ENCODE measurements at regions not wholly inside any gene's neighbourhood (a gene's known extent, or its start where the extent isn't known, plus 50 kb on each side); places are given as distances from the start of the nearest gene placed in this dataset.
A peak's percentile ranks its signal among the peaks of the same experiment; 100 is the strongest.
"Not testable (repeated sequence)": the region's sequence is repeated elsewhere in the genome, so short reads cannot be mapped to it uniquely, and the experiment has no call there.

DNA sequence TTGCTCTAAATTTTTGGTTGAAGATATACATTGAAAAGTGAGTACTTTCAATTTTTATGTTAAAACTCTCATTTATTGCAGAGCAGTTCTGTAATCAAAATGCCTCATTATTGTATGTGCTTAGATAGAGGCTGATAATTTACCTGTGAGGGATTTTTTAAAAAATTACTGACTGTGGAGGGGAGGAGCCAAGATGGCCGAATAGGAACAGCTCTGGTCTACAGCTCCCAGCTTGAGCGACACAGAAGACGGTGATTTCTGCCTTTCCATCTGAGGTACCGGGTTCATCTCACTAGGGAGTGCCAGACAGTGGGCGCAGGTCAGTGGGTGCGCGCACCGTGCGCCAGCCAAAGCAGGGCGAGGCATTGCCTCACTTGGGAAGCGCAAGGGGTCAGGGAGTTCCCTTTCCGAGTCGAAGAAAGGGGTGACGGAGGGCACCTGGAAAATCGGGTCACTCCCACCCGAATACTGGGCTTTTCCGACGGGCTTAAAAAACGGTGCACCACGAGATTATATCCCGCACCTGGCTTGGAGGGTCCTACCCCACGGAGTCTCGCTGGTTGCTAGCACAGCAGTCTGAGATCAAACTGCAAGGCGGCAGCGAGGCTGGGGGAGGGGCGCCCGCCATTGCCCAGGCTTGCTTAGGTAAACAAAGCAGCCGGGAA, 89.4 kb downstream of the DDX11 start:
- not testable (repeated sequence) for H3K36me3 Mint-ChIP-seq (ENCODE audit: low read depth); H3K4me1 Mint-ChIP-seq; H3K4me3 Mint-ChIP-seq; H3K9me3 Mint-ChIP-seq; H3K27me3 Mint-ChIP-seq; ATAC-seq; DNase-seq; H3K27ac Mint-ChIP-seq

DNA sequence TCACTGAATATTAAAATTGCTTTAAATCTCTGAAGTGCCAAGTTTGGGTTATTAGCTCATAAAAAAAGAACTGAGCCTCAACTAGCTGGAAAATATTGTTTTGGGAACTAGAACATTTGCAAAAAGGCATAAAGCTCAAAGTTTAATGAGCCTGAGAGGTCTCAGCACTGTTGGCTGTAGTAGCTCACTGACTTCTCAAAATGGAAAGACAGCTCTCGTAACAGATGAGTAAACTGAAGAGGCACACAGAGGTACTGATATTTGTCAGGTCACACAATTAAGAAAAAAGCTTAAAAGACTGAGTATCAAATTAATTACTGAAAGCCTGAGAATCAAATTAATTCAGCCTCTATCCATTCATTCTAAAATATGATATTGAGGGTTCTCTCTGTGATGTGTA, 100.6 kb downstream of the DDX11 start:
- H3K27ac Mint-ChIP-seq; H3K36me3 Mint-ChIP-seq (ENCODE audit: low read depth); H3K9me3 Mint-ChIP-seq; H3K4me3 Mint-ChIP-seq; ATAC-seq; H3K27me3 Mint-ChIP-seq; DNase-seq; H3K4me1 Mint-ChIP-seq: not testable (repeated sequence)

DNA sequence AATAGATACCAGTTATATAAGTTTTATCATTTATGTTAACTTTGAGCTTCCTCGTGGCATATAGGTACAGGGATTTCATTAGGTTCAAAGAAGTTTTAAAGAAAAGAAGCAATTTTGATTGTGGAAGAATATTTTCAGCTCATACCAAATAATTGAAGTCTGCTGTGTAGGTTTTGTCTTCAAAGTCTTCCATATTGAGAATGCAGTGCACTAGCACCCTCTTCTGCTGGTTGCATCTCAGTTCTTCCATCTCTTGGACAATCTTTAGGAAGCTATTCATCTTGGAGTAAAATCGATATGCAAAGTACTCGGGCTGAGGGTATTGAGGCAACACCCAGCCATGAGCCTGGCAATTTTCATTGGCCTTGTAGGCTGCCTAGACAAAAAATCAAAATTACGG, 103.9 kb downstream of the DDX11 start:
- not testable (repeated sequence) for H3K27ac Mint-ChIP-seq; H3K36me3 Mint-ChIP-seq (ENCODE audit: low read depth); H3K4me3 Mint-ChIP-seq; ATAC-seq; H3K27me3 Mint-ChIP-seq; H3K9me3 Mint-ChIP-seq; H3K4me1 Mint-ChIP-seq; DNase-seq

DNA sequence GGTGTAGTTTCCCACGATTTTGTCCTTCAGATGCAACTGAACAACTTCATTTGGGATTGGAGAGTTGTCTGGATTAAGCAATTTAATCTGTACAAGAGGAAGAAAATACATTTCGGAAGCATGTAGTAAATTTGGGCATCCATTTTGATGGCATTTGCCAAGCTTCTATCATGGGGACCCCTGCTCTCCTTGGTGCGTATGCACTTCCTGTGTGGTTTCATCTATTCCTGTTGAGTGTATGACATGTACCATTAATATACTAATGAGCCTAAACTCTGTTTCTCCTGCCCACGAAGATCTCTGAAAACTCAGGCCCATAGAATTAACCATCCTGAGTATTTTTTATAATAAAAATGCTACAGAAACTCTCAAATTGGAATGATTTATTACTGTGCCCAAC, 105.2 kb downstream of the DDX11 start:
- not testable (repeated sequence) for H3K4me3 Mint-ChIP-seq; H3K27ac Mint-ChIP-seq; H3K4me1 Mint-ChIP-seq; H3K36me3 Mint-ChIP-seq (ENCODE audit: low read depth); ATAC-seq; H3K9me3 Mint-ChIP-seq; DNase-seq; H3K27me3 Mint-ChIP-seq

DNA sequence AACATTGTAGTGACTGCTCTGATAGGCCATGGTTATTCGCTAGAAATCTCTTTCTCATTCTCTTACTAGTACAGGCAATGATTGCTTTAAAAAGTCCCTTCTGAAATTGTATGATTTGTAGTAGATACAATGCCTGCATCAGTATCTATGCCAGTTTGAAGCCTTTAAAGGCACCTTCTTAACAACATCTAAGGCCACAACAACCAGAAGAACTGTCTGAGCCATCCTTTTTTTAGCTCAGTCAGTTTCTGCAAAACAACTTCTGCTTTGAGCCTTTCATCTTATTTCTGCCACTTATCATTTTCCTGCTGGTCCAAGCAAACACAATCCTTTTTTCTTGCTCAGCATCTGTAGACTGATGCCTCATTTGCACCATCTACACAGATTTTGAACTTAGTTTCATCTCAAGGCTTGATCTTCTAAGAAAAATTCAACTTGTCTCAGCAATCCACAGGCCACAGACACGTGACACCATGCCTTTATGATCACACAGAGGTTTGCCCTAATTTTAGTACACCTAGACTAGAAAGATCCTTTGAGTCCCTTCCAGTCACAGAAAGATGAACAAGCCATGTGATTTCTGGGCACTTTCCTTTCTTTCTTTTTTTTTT, 106.1 kb downstream of the DDX11 start:
- not testable (repeated sequence) for ATAC-seq; DNase-seq; H3K9me3 Mint-ChIP-seq; H3K27me3 Mint-ChIP-seq; H3K4me1 Mint-ChIP-seq; H3K4me3 Mint-ChIP-seq; H3K27ac Mint-ChIP-seq; H3K36me3 Mint-ChIP-seq (ENCODE audit: low read depth)

DNA sequence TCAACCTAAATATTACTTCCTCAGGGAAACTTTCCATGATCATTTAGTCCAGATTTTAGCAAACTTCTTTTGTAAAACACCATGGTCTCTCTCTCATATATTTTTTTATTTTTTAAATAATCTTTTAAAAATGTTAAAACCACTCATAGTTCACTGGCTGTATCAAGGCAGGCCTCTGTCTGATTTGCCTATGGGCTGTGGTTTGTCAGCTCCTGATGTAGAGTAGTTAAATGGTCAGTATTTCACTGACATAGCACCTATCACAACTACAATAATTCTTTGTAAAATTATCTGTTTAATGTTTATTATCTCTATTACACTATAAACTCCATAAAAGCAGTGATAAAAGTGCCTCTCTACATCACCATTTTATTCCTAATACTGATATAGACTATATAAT, 108.9 kb downstream of the DDX11 start:
- DNase-seq; ATAC-seq; H3K4me1 Mint-ChIP-seq; H3K4me3 Mint-ChIP-seq; H3K27me3 Mint-ChIP-seq; H3K9me3 Mint-ChIP-seq; H3K27ac Mint-ChIP-seq; H3K36me3 Mint-ChIP-seq (ENCODE audit: low read depth): not testable (repeated sequence)

DNA sequence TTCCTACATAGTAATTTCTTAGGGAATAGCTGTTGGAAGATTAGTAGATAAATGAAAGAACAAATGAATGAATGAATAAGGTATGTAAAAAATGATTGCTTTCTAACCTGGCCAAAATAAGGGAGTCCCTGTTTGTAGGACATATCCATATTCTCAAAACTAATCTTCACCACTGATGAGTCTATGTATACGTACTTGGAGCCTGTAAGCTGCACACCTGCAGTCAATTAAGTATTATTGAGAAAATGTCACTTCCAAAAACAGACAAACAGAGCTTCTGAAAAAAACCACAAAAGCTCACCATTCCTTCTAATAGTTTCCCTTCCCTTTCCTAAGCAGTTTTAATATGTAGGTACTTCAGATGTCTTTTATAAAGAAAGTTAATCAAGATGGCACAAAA, 109.4 kb downstream of the DDX11 start:
- ATAC-seq; DNase-seq; H3K4me1 Mint-ChIP-seq; H3K36me3 Mint-ChIP-seq (ENCODE audit: low read depth); H3K9me3 Mint-ChIP-seq; H3K27me3 Mint-ChIP-seq; H3K27ac Mint-ChIP-seq; H3K4me3 Mint-ChIP-seq: not testable (repeated sequence)

DNA sequence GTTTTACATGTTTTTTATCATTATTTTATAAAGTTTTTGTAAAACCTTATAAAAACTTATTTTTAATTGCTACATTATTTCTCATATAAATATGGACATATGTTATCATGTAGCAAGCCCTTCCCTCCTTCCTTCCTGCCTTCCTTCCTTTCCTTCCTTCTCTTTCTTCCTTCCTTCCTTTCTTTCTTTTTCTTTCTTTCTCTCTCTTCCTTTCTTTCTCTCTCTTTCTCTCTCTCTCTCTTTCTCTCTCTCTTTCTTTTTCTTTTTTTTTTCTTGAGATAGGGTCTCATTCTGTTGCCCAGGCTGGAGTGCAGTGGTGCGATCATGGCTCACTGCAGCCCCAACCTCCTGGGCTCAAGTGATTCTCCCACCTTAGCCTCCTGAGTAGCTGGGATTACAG, 110.2 kb downstream of the DDX11 start:
- not testable (repeated sequence) for H3K9me3 Mint-ChIP-seq; ATAC-seq; H3K36me3 Mint-ChIP-seq (ENCODE audit: low read depth); H3K4me3 Mint-ChIP-seq; H3K27ac Mint-ChIP-seq; H3K27me3 Mint-ChIP-seq; H3K4me1 Mint-ChIP-seq; DNase-seq

DNA sequence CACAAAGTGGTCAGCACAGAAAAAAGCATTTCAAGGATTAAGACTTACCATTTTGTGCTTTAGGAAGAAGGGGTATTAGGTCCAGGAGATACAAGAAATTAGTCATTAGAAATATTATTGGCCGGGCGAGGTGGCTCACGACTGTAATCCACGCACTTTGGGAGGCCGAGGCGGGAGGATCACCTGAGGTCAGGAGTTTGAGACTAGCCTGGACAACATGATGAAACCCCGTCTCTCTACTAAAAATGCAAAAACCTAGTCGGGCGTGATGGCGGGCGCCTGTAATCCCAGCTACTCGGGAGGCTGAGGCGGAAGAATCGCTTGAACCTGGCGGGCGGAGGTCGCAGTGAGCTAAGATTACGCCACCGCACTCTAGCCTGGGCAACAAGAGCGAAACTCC, 111.0 kb downstream of the DDX11 start:
- ATAC-seq; H3K36me3 Mint-ChIP-seq (ENCODE audit: low read depth); H3K27ac Mint-ChIP-seq; H3K9me3 Mint-ChIP-seq; H3K4me1 Mint-ChIP-seq; H3K4me3 Mint-ChIP-seq; H3K27me3 Mint-ChIP-seq; DNase-seq: not testable (repeated sequence)

DNA sequence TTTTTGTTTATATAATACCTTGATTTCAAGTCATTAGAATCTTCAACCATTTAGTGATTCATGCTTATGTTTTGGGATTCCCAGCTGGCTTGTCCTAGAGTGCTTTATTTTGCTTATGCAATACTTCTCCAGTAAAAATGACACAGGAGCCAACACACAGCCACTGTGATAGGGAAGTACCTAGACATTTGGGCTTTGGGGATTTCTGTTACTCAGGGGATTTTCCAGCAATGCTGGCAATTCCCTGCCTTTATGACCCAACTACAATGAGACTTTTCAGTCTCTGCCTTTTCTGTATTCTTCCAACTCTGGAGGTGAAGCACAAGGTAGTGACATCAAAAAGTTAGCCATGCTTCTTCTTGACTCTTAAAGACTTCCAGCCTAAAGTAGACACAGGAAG, 119.0 kb downstream of the DDX11 start:
- not testable (repeated sequence) for ATAC-seq; H3K4me1 Mint-ChIP-seq; H3K9me3 Mint-ChIP-seq; H3K4me3 Mint-ChIP-seq; DNase-seq; H3K36me3 Mint-ChIP-seq (ENCODE audit: low read depth); H3K27ac Mint-ChIP-seq; H3K27me3 Mint-ChIP-seq

DNA sequence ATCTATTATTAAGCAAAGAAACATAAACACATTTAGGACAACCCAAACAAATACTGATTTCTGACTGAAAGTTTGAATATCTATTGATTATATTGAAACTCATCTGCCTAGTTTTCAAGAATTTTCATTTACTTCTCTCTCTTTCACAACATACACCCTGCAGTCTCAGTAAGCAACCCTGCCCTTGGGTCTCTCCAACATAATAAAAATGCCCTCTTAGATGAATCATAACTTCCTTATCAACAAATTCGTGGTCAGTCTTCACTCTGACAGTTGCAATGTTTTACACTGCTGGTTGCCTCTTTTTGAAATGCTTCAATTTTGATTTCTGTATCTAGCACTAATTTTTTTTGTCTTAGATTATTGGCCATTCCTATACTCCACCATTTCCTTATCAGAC, 122.0 kb downstream of the DDX11 start:
- not testable (repeated sequence) for H3K36me3 Mint-ChIP-seq (ENCODE audit: low read depth); DNase-seq; ATAC-seq; H3K4me3 Mint-ChIP-seq; H3K27ac Mint-ChIP-seq; H3K27me3 Mint-ChIP-seq; H3K9me3 Mint-ChIP-seq; H3K4me1 Mint-ChIP-seq

DNA sequence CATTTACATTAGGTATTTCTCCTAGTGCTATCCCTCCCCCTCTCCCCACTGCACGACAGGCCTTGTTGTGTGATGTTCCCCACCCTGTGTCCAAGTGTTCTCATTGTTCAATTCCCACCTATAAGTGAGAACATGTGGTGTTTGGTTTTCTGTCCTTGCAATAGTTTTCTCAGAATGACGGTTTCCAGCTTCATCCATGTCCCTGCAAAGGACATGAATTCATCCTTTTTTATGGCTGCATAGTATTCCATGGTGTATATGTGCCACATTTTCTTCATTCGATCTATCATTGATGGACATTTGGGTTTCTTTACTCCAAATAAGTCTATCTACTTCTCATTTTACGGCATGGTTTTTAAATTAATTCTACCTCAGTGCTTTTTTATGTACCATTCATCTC, 125.8 kb downstream of the DDX11 start:
- not testable (repeated sequence) for DNase-seq; H3K4me3 Mint-ChIP-seq; H3K27ac Mint-ChIP-seq; H3K9me3 Mint-ChIP-seq; H3K4me1 Mint-ChIP-seq; H3K36me3 Mint-ChIP-seq (ENCODE audit: low read depth); ATAC-seq
- H3K27me3 Mint-ChIP-seq, result peaks cover 12% of the 10 kb centered on the region

DNA sequence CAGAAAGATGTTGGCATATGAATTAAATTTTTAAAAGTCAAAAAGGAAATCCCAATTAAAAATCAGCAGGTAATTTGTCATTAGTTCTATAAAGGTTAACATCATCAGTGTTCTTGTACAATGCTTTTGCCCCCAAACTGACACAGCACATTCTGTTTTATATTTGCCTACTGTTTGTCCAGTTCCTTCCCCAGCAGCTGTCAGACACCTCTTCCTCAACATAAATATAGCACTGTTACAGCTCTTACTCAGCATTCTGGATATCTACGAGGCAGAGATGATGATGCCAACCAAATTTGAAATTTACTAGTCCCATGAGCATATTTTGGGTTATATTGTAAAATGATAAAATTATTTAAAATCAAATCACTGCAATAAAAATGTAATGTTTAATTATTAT, 124.6 kb downstream of the SINHCAF start:
- Mint-ChIP-seq H3K27me3 (peaks cover 12% of the 10 kb centered on the region), H3K9me3 (no peaks in the 10 kb centered on the region), H3K4me3 (no peak overlapping the region)

DNA sequence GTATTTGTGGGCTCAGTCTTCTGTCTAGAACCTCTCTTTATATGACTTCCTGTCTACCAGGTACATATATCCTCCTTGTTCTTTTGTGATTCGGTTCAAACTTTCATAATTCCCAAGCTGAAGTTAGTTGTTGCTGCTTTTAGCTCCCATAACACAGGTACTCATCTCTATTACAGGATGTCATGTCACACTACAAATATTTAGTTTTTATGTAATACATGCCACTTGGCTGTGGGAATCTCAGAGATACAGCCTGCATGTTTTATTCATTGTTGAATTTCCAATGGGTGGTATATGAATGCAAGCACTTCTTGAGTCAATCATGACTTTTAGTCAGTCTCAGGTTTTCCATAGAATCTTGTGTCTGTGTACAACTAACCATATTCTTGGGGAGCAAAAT, 122.7 kb downstream of the SINHCAF start:
- ATAC-seq (no peak), DNase-seq (no peak)
- H3K4me3 Mint-ChIP-seq, result no peak overlapping the region
- no peak overlapping the region for H3K27ac Mint-ChIP-seq
- H3K9me3 Mint-ChIP-seq, result no peaks in the 10 kb centered on the region
- no peaks in the 10 kb centered on the region for H3K36me3 Mint-ChIP-seq (ENCODE audit: low read depth)
- peaks cover 13% of the 10 kb centered on the region for H3K4me1 Mint-ChIP-seq
- H3K27me3 Mint-ChIP-seq, result peaks cover 12% of the 10 kb centered on the region

More for the DNA sequence above, 124.6 kb downstream of the SINHCAF start:
- Mint-ChIP-seq H3K36me3 (ENCODE audit: low read depth) (no peaks in the 10 kb centered on the region), H3K27ac (no peak overlapping the region), H3K4me1 (peaks cover 13% of the 10 kb centered on the region)
- ATAC-seq, result no peak
- DNase-seq, result no peak

DNA sequence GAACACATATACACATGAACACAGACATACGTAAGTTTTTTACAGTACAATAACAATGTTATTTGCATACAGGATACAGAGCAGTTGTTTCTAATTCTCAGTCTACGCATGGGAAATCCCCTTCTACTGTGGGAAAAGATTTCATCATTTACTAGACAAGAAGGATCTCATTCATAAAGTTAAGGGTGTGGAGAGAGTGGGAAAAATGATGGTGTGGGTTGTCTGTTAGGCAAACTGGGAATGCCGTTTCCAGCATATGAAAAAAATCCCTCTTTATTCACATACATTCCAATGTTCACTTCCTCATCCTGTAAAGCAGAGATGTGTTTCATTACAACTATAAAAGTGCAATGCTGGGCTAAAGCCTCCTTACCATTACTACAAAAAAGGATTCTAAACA, 120.9 kb downstream of the SINHCAF start:
- no peak for DNase-seq
- Mint-ChIP-seq H3K36me3 (ENCODE audit: low read depth) (no peaks in the 10 kb centered on the region), H3K4me3 (no peak overlapping the region)

More for the DNA sequence above, 120.9 kb downstream of the SINHCAF start:
- Mint-ChIP-seq H3K9me3 (no peaks in the 10 kb centered on the region), H3K4me1 (peaks cover 13% of the 10 kb centered on the region), H3K27me3 (peaks cover 12% of the 10 kb centered on the region), H3K27ac (no peak overlapping the region)
- ATAC-seq, result peak; percentile 61

Measured in activated naive CD8-positive, alpha-beta T cell treated with anti-CD3 and anti-CD28 coated beads, Interleukin-2, amount 50 U/mL, for 24 hours (primary cell).